HEK293 (cell line): ENCODE measurements at regions not wholly inside any gene's neighbourhood (a gene's known extent, or its start where the extent isn't known, plus 50 kb on each side); places are given as distances from the start of the nearest gene placed in this dataset.

Experiments used
- CTCF ChIA-PET: fragments of 350-600 bp; formaldehyde crosslinking; extraction: SDS; loops from one replicate; lab custom pipeline; 2021; ENCODE audit warnings: antibody characterized with exemption; lab: Yijun Ruan, JAX
- POLR2A ChIA-PET: fragments of 300-600 bp; formaldehyde crosslinking; extraction: SDS; loops from one replicate; lab custom pipeline; 2020; ENCODE audit warnings: antibody characterized with exemption, inconsistent platforms; lab: Yijun Ruan, JAX
- H3K27ac ChIP-seq: fragments of 200-500 bp; sonication (Bioruptor generic); 2 replicates; pipeline ENCODE4 v1.5.1; 2014; ENCODE audit warnings: low read depth, low read length, control low read depth, inconsistent platforms; ENCODE audit errors: extremely low read depth
- H3K36me3 ChIP-seq, 2 experiments: fragments of 200-500 bp in 1 of 2; sonication (Bioruptor generic) in 1 of 2; 1 replicate in 1 of 2; 2 replicates in 1 of 2; pipeline ENCODE4 v1.5.1; 2014 to 2017; ENCODE audit warnings: inconsistent platforms in 2 of 2, low read length in 2 of 2; ENCODE audit not compliant: control insufficient read depth in 2 of 2, insufficient read depth in 1 of 2
- H3K4me1 ChIP-seq: fragments of 200-500 bp; sonication (Bioruptor generic); 2 replicates; pipeline ENCODE4 v1.5.1; 2014; ENCODE audit warnings: mild to moderate bottlenecking, low read length, inconsistent platforms; ENCODE audit not compliant: control insufficient read depth, insufficient read depth
- H3K4me3 ChIP-seq: 2 replicates; pipeline ENCODE4 v1.5.1; 2011; ENCODE audit warnings: low read depth, mild to moderate bottlenecking, control low read depth, low read length, moderate library complexity
- H3K9me3 ChIP-seq: fragments of 200-500 bp; sonication (Bioruptor generic); 2 replicates; pipeline ENCODE4 v1.5.1; 2014; ENCODE audit warnings: low read depth, low read length, inconsistent platforms; ENCODE audit not compliant: control insufficient read depth, insufficient read depth
- BCL11B ChIP-seq: fragments of 450-650 bp; formaldehyde crosslinking; IDR thresholded peaks from 2 replicates; pipeline ENCODE4 v1.5.1; 2016; ENCODE audit warnings: low read depth, missing biosample characterization, missing genetic modification characterization
- GFI1B ChIP-seq: fragments of 450-650 bp; formaldehyde crosslinking; IDR thresholded peaks from 2 replicates; pipeline ENCODE4 v1.5.1; 2016; ENCODE audit warnings: missing biosample characterization, missing genetic modification characterization
- GLI2 ChIP-seq: fragments of 450-650 bp; formaldehyde crosslinking; IDR thresholded peaks from 2 replicates; pipeline ENCODE4; 2017; ENCODE audit warnings: missing biosample characterization, missing genetic modification characterization, low read depth, borderline replicate concordance
- HOXA7 ChIP-seq: sonication (generic); formaldehyde crosslinking; IDR thresholded peaks from 2 replicates; pipeline ENCODE4 v1.8.1; 2022; ENCODE audit warnings: missing genetic modification reagents, borderline replicate concordance
- KLF9 ChIP-seq: fragments of 450-650 bp; formaldehyde crosslinking; IDR thresholded peaks from 2 replicates; pipeline ENCODE4 v1.5.1; 2016; ENCODE audit warnings: missing biosample characterization, missing genetic modification characterization, low read depth
- OSR2 ChIP-seq: fragments of 450-650 bp; formaldehyde crosslinking; IDR thresholded peaks from 2 replicates; pipeline ENCODE4 v1.5.1; 2016; ENCODE audit warnings: missing biosample characterization, missing genetic modification characterization
- SALL2 ChIP-seq: fragments of 450-650 bp; formaldehyde crosslinking; IDR thresholded peaks from 2 replicates; pipeline ENCODE4 v1.5.0; 2017; ENCODE audit warnings: missing biosample characterization, mild to moderate bottlenecking, missing genetic modification characterization, borderline replicate concordance
- TCF7L2 ChIP-seq: IDR thresholded peaks from 2 replicates; pipeline ENCODE4 v1.6.1; 2011; ENCODE audit warnings: low read depth, mild to moderate bottlenecking, inconsistent platforms, low read length, moderate library complexity, borderline replicate concordance
- YY1 ChIP-seq: fragments of 450-650 bp; formaldehyde crosslinking; IDR thresholded peaks from 2 replicates; pipeline ENCODE4 v1.5.1; 2018; ENCODE audit warnings: missing biosample characterization, missing genetic modification characterization
- ZFHX2 ChIP-seq: fragments of 450-650 bp; formaldehyde crosslinking; conservative IDR thresholded peaks from 2 replicates; pipeline ENCODE4 v1.5.1; 2016; ENCODE audit warnings: missing biosample characterization, missing genetic modification characterization
- ZFP41 ChIP-seq: fragments of 450-650 bp; formaldehyde crosslinking; IDR thresholded peaks from 2 replicates; pipeline ENCODE4 v1.5.1; 2016; ENCODE audit warnings: missing biosample characterization, missing genetic modification characterization, borderline replicate concordance
- ZNF2 ChIP-seq: fragments of 450-650 bp; formaldehyde crosslinking; IDR thresholded peaks from 2 replicates; pipeline ENCODE4 v1.5.1; 2016; ENCODE audit warnings: missing biosample characterization, missing genetic modification characterization
- ZNF211 ChIP-seq: fragments of 450-650 bp; formaldehyde crosslinking; IDR thresholded peaks from 2 replicates; pipeline ENCODE4 v1.5.1; 2016; ENCODE audit warnings: low read depth, missing biosample characterization, missing genetic modification characterization
- ZNF23 ChIP-seq: fragments of 450-650 bp; formaldehyde crosslinking; IDR thresholded peaks from 2 replicates; pipeline ENCODE4 v1.5.1; 2016; ENCODE audit warnings: missing biosample characterization, missing genetic modification characterization, borderline replicate concordance
- ZNF24 ChIP-seq: fragments of 450-650 bp; formaldehyde crosslinking; IDR thresholded peaks from 2 replicates; pipeline ENCODE4 v1.5.1; 2016; ENCODE audit warnings: missing biosample characterization, missing genetic modification characterization
- ZNF391 ChIP-seq: fragments of 450-650 bp; formaldehyde crosslinking; IDR thresholded peaks from 2 replicates; pipeline ENCODE4 v1.5.1; 2016; ENCODE audit warnings: low read depth, missing biosample characterization, missing genetic modification characterization, borderline replicate concordance
- ZNF416 ChIP-seq: fragments of 450-650 bp; formaldehyde crosslinking; IDR thresholded peaks from 2 replicates; pipeline ENCODE4 v1.5.1; 2016; ENCODE audit warnings: missing biosample characterization, missing genetic modification characterization
- ZNF514 ChIP-seq: fragments of 450-650 bp; formaldehyde crosslinking; IDR thresholded peaks from 2 replicates; pipeline ENCODE4 v1.5.1; 2016; ENCODE audit warnings: missing biosample characterization, missing genetic modification characterization
- ZNF555 ChIP-seq: fragments of 450-650 bp; formaldehyde crosslinking; conservative IDR thresholded peaks from 2 replicates; pipeline ENCODE4 v1.5.1; 2017; ENCODE audit warnings: missing biosample characterization, mild to moderate bottlenecking, missing genetic modification characterization, inconsistent platforms
- ZNF561 ChIP-seq: fragments of 450-650 bp; IDR thresholded peaks from 2 replicates; pipeline ENCODE4 v1.5.1; 2018; ENCODE audit warnings: missing biosample characterization, missing genetic modification characterization, borderline replicate concordance
- ZNF571 ChIP-seq: fragments of 450-650 bp; formaldehyde crosslinking; IDR thresholded peaks from 2 replicates; pipeline ENCODE4 v1.5.0; 2017; ENCODE audit warnings: missing biosample characterization, missing genetic modification characterization
- ZNF600 ChIP-seq: fragments of 450-650 bp; formaldehyde crosslinking; IDR thresholded peaks from 2 replicates; pipeline ENCODE4 v1.5.1; 2016; ENCODE audit warnings: missing biosample characterization, missing genetic modification characterization
- ZNF658 ChIP-seq: fragments of 450-650 bp; formaldehyde crosslinking; IDR thresholded peaks from 2 replicates; pipeline ENCODE4; 2016; ENCODE audit warnings: missing biosample characterization, missing genetic modification characterization
- ZNF664 ChIP-seq: fragments of 450-650 bp; formaldehyde crosslinking; IDR thresholded peaks from 2 replicates; pipeline ENCODE4 v1.5.1; 2016; ENCODE audit warnings: missing biosample characterization, missing genetic modification characterization
- ZNF747 ChIP-seq: fragments of 450-650 bp; formaldehyde crosslinking; IDR thresholded peaks from 2 replicates; pipeline ENCODE4 v1.5.1; 2016; ENCODE audit warnings: missing biosample characterization, missing genetic modification characterization
- ZNF768 ChIP-seq: fragments of 450-650 bp; formaldehyde crosslinking; IDR thresholded peaks from 2 replicates; pipeline ENCODE4 v1.5.1; 2018; ENCODE audit warnings: missing biosample characterization, mild to moderate bottlenecking, missing genetic modification characterization
- ZNF777 ChIP-seq: fragments of 450-650 bp; formaldehyde crosslinking; IDR thresholded peaks from 2 replicates; pipeline ENCODE4 v1.5.1; 2017; ENCODE audit warnings: missing biosample characterization, missing genetic modification characterization, borderline replicate concordance
- ZNF792 ChIP-seq: fragments of 450-650 bp; formaldehyde crosslinking; IDR thresholded peaks from 2 replicates; pipeline ENCODE4 v1.5.1; 2016; ENCODE audit warnings: missing biosample characterization, missing genetic modification characterization
- ZNF837 ChIP-seq: fragments of 450-650 bp; formaldehyde crosslinking; IDR thresholded peaks from 2 replicates; pipeline ENCODE4 v1.5.1; 2016; ENCODE audit warnings: missing biosample characterization, missing genetic modification characterization
- ZSCAN23 ChIP-seq: fragments of 450-650 bp; formaldehyde crosslinking; IDR thresholded peaks from 2 replicates; pipeline ENCODE4 v1.5.1; 2016; ENCODE audit warnings: missing biosample characterization, missing genetic modification characterization
- TF ChIP-seq, protein P1 (sequence below): fragments of 450-650 bp; formaldehyde crosslinking; IDR thresholded peaks from 2 replicates; pipeline ENCODE4 v1.5.1; 2016; ENCODE audit warnings: missing biosample characterization, missing genetic modification characterization
- TF ChIP-seq, protein P2 (sequence below): fragments of 450-650 bp; formaldehyde crosslinking; IDR thresholded peaks from 2 replicates; pipeline ENCODE4 v1.5.1; 2016; ENCODE audit warnings: missing biosample characterization, missing genetic modification characterization
- TF ChIP-seq, protein P3 (sequence below): fragments of 450-650 bp; formaldehyde crosslinking; IDR thresholded peaks from 2 replicates; pipeline ENCODE4 v1.5.1; 2016; ENCODE audit warnings: missing biosample characterization, missing genetic modification characterization
- TF ChIP-seq, protein P4 (sequence below): fragments of 450-650 bp; formaldehyde crosslinking; IDR thresholded peaks from 2 replicates; pipeline ENCODE4 v1.5.1; 2016; ENCODE audit warnings: missing biosample characterization, missing genetic modification characterization

DNA sequence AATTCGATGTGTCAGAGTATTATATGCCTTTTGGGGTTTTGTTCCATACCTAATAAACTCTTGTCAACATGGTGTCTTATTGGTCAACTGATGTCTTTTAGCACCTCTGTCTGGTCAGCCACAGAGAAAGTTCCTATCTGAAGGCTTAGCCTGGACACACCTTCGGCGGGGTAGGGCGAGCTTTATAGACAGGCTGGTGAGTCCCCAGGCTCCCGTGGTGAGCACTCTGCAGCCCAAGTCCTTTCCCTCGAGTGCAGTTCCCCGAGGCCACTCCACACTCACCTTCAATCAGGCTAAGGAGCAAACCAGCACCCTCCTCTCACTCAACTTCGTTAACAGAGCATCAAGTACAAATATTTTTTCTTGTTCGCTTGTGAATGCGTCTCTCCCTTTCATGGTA lies 133.9 kb downstream of the ATG4C start:
- H3K27ac ChIP-seq = no peak overlapping the region
- no peak overlapping the region for H3K4me3 ChIP-seq
- POLR2A ChIA-PET = no interaction called here
- no peaks in the 10 kb centered on the region for H3K9me3 ChIP-seq
- H3K36me3 ChIP-seq = no peaks in the 10 kb centered on the region
- no peak for TF ChIP-seq ZNF768 (tag by site-specific recombination)
- TF ChIP-seq ZNF658 (tag by site-specific recombination) = no peak
- TF ChIP-seq ZNF514 = no peak
- no peak for TF ChIP-seq ZNF391
- no peak for TF ChIP-seq ZNF837 (tag by site-specific recombination)
- TF ChIP-seq SALL2 (tag by site-specific recombination) = no peak
- TF ChIP-seq YY1 (tag by site-specific recombination) = no peak
- TF ChIP-seq ZNF747 = no peak
- no peak for TF ChIP-seq ZNF24 (tag by site-specific recombination)
- TF ChIP-seq, protein P1, sequence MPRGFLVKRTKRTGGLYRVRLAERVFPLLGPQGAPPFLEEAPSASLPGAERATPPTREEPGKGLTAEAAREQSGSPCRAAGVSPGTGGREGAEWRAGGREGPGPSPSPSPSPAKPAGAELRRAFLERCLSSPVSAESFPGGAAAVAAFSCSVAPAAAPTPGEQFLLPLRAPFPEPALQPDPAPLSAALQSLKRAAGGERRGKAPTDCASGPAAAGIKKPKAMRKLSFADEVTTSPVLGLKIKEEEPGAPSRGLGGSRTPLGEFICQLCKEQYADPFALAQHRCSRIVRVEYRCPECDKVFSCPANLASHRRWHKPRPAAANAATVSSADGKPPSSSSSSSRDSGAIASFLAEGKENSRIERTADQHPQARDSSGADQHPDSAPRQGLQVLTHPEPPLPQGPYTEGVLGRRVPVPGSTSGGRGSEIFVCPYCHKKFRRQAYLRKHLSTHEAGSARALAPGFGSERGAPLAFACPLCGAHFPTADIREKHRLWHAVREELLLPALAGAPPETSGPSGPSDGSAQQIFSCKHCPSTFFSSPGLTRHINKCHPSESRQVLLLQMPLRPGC (tag by site-specific recombination) = no peak
- TF ChIP-seq ZNF555 (tag by site-specific recombination) = no peak
- TF ChIP-seq OSR2 = no peak
- TF ChIP-seq ZSCAN23 (tag by site-specific recombination) = no peak
- TF ChIP-seq, protein P2, sequence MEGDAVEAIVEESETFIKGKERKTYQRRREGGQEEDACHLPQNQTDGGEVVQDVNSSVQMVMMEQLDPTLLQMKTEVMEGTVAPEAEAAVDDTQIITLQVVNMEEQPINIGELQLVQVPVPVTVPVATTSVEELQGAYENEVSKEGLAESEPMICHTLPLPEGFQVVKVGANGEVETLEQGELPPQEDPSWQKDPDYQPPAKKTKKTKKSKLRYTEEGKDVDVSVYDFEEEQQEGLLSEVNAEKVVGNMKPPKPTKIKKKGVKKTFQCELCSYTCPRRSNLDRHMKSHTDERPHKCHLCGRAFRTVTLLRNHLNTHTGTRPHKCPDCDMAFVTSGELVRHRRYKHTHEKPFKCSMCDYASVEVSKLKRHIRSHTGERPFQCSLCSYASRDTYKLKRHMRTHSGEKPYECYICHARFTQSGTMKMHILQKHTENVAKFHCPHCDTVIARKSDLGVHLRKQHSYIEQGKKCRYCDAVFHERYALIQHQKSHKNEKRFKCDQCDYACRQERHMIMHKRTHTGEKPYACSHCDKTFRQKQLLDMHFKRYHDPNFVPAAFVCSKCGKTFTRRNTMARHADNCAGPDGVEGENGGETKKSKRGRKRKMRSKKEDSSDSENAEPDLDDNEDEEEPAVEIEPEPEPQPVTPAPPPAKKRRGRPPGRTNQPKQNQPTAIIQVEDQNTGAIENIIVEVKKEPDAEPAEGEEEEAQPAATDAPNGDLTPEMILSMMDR (tag by site-specific recombination) = no peak
- no peak for TF ChIP-seq ZNF211 (tag by site-specific recombination)
- no peak for TF ChIP-seq GFI1B (tag by site-specific recombination)
- TF ChIP-seq ZNF561 (tag by site-specific recombination) = no peak
- CTCF ChIA-PET = no interaction called here
- no peaks in the 10 kb centered on the region for H3K4me1 ChIP-seq

DNA sequence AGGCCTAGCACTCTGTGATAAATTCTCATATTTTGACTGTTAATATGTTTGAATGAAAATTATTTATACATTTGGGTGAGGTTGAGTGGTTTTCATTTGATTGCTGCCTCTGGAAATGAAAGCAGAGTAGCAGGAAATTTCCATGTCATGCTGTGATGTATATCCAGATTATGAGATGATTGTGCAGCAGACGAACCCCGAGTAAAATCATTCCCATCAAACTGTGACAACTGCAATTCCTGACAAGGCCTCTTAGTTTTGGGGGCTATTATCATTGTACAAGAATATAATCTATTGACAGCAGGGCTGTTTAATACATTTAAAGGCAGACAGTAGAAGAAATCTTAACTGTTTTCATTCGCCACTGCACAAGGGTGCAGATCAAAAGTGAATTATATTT lies 134.8 kb downstream of the ATG4C start:
- Histone ChIP-seq H3K27ac (no peak overlapping the region), H3K4me3 (no peak overlapping the region), H3K4me1 (no peaks in the 10 kb centered on the region), H3K36me3 (no peaks in the 10 kb centered on the region), H3K9me3 (no peaks in the 10 kb centered on the region)
- ChIA-PET POLR2A (no interaction called here), CTCF (no interaction called here)
- TF ChIP-seq, protein P3, sequence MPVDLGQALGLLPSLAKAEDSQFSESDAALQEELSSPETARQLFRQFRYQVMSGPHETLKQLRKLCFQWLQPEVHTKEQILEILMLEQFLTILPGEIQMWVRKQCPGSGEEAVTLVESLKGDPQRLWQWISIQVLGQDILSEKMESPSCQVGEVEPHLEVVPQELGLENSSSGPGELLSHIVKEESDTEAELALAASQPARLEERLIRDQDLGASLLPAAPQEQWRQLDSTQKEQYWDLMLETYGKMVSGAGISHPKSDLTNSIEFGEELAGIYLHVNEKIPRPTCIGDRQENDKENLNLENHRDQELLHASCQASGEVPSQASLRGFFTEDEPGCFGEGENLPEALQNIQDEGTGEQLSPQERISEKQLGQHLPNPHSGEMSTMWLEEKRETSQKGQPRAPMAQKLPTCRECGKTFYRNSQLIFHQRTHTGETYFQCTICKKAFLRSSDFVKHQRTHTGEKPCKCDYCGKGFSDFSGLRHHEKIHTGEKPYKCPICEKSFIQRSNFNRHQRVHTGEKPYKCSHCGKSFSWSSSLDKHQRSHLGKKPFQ = no peak
- no peak for TF ChIP-seq KLF9 (tag by site-specific recombination)
- TF ChIP-seq ZNF23 (tag by site-specific recombination) = no peak
- no peak for TF ChIP-seq ZNF571 (tag by site-specific recombination)
- no peak for TF ChIP-seq BCL11B (tag by site-specific recombination)
- no peak for TF ChIP-seq HOXA7
- no peak for TF ChIP-seq ZNF416 (tag by site-specific recombination)
- TF ChIP-seq ZNF2 = no peak
- TF ChIP-seq, protein P4, sequence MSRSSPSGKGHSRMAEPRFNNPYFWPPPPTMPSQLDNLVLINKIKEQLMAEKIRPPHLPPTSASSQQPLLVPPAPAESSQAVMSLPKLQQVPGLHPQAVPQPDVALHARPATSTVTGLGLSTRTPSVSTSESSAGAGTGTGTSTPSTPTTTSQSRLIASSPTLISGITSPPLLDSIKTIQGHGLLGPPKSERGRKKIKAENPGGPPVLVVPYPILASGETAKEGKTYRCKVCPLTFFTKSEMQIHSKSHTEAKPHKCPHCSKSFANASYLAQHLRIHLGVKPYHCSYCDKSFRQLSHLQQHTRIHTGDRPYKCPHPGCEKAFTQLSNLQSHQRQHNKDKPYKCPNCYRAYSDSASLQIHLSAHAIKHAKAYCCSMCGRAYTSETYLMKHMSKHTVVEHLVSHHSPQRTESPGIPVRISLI (tag by site-specific recombination) = no peak
- no peak for TF ChIP-seq OSR2
- TF ChIP-seq ZNF664 = no peak
- TF ChIP-seq ZNF600 (tag by site-specific recombination) = no peak
- TF ChIP-seq ZFP41 (tag by site-specific recombination) = no peak
- no peak for TF ChIP-seq ZFHX2 (tag by site-specific recombination)
- no peak for TF ChIP-seq ZNF792 (tag by site-specific recombination)
- no peak for TF ChIP-seq GLI2 (tag by site-specific recombination)
- TF ChIP-seq ZNF777 (tag by site-specific recombination) = no peak
- TF ChIP-seq TCF7L2 = no peak
